Testis (tissue), 2 donors: ENCODE measurements at regions not wholly inside any gene's neighbourhood (a gene's known extent, or its start where the extent isn't known, plus 50 kb on each side); places are given as distances from the start of the nearest gene placed in this dataset.

Experiments used
- DNase-seq: peaks from one replicate; pipeline ENCODE4 v3.0.0-alpha.2; 2019
- H3K27ac ChIP-seq, 2 donors: fragments of 200-600 bp; sonication (generic); one replicate each; pipeline ENCODE4 v1.5.1; 2019
- H3K27me3 ChIP-seq: fragments of 200-600 bp; sonication (generic); one replicate; pipeline ENCODE4 v1.5.1; 2019
- H3K36me3 ChIP-seq: fragments of 200-600 bp; sonication (generic); one replicate; pipeline ENCODE4 v1.5.1; 2017; ENCODE audit warnings: low read depth; ENCODE audit errors: missing control alignments
- H3K4me1 ChIP-seq: fragments of 200-600 bp; sonication (generic); one replicate; pipeline ENCODE4 v1.5.1; 2019
- H3K4me3 ChIP-seq, 2 donors: fragments of 200-600 bp; sonication (generic); one replicate each; pipeline ENCODE4 v1.5.1; 2017 to 2019
- H3K9me3 ChIP-seq: fragments of 200-600 bp; sonication (generic); one replicate; pipeline ENCODE4 v1.5.1; 2017
- POLR2A ChIP-seq: fragments of 450-650 bp; IDR thresholded peaks from one replicate; pipeline ENCODE4 v1.6.1; 2017; ENCODE audit warnings: antibody characterized with exemption, mild to moderate bottlenecking, moderate library complexity
- WGBS, 2 donors: methylation state at CpG; one replicate each; pipeline ENCODE4 v1.1.5; 2018; 5-methylcytosine and 5-hydroxymethylcytosine counted together
- intact Hi-C: fragments of 100-400 bp; cut with DNase I; formaldehyde crosslinking; loops from one replicate; pipeline ENCODE4 v1.15.1; 2023; ENCODE audit warnings: low total_unique reads
- TF ChIP-seq, protein P1 (sequence below), 3 experiments: fragments of 450-650 bp in 2 of 3; fragments of 200-600 bp in 1 of 3; sonication (generic) in 1 of 3; IDR thresholded peaks; one replicate each; pipeline ENCODE4 v1.5.1; 2016 to 2019; ENCODE audit warnings: antibody characterized with exemption in 3 of 3, mild to moderate bottlenecking in 2 of 3, moderate library complexity in 1 of 3

DNA sequence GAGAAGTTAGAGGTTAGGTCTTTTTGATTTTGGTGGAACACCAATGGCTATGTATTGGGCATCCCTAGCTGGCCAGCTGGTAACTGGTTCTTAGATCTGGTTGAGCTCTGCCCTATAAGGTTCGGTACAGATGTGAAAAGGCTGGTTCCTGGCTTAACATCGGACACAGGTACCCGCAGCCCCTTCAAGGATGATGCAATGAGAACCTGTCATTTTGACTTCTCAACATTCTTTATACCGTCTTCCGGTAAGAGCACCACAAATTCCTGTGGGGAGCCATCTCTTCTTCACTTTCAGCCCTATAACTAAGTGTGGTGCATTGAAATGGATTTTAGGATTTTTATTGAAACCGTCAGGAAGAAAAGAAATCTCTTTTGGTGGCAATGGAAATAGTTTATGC, 222.8 kb downstream of the ADAMTS9 start:
- H3K36me3 ChIP-seq, result no peaks in the 10 kb centered on the region
- TF ChIP-seq, protein P1, sequence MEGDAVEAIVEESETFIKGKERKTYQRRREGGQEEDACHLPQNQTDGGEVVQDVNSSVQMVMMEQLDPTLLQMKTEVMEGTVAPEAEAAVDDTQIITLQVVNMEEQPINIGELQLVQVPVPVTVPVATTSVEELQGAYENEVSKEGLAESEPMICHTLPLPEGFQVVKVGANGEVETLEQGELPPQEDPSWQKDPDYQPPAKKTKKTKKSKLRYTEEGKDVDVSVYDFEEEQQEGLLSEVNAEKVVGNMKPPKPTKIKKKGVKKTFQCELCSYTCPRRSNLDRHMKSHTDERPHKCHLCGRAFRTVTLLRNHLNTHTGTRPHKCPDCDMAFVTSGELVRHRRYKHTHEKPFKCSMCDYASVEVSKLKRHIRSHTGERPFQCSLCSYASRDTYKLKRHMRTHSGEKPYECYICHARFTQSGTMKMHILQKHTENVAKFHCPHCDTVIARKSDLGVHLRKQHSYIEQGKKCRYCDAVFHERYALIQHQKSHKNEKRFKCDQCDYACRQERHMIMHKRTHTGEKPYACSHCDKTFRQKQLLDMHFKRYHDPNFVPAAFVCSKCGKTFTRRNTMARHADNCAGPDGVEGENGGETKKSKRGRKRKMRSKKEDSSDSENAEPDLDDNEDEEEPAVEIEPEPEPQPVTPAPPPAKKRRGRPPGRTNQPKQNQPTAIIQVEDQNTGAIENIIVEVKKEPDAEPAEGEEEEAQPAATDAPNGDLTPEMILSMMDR (IDR thresholded peaks at IDR 0.05), result no peak
- TF ChIP-seq POLR2A, result no peak
- H3K9me3 ChIP-seq, result no peaks in the 10 kb centered on the region
- no peaks in the 10 kb centered on the region for H3K4me1 ChIP-seq
- no peak overlapping the region for H3K27ac ChIP-seq
- H3K27me3 ChIP-seq, result no peaks in the 10 kb centered on the region
- H3K4me3 ChIP-seq, result no peak overlapping the region
- 94 to 97% methylated on average over 6 of the region's 6 CpGs for WGBS, 2 donors
- intact Hi-C loops, result no loop called here
- DNase-seq, result no peak

GRCh38 chr3:64463981-64464380, 223.8 kb downstream of the ADAMTS9 start:
- no peaks in the 10 kb centered on the region for H3K4me1 ChIP-seq
- 80 to 91% methylated on average over 4 of the region's 4 CpGs for WGBS, 2 donors
- no peaks in the 10 kb centered on the region for H3K36me3 ChIP-seq
- H3K9me3 ChIP-seq, result no peaks in the 10 kb centered on the region
- TF ChIP-seq, protein P1 (IDR thresholded peaks at IDR 0.05), result no peak
- no peak for TF ChIP-seq POLR2A
- H3K27me3 ChIP-seq, result no peaks in the 10 kb centered on the region
- intact Hi-C loops, result no loop called here
- no peak overlapping the region for H3K4me3 ChIP-seq
- H3K27ac ChIP-seq, result no peak overlapping the region
- DNase-seq, result no peak

DNA sequence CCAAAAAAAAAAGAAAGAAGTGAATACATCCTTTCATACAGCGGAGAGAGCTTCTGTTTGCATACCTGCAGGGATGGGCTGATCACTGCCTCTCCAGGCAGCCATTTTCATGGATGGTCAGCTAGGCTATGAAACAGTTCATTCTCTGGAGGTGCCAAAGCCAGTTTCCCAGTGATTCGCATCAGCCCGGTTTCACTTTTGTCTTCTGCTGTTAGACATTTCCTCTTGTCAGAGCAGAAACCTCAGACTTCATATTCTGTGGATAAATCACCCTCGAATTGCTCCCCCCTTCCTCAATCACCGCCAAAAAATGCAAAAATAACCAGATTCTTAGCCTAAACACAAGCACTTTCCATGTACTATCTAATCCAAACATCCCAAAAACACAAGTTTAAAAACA, 225.6 kb downstream of the ADAMTS9 start:
- 63 to 67% methylated on average over 5 of the region's 5 CpGs for WGBS, 2 donors
- intact Hi-C loops, result no loop called here

GRCh38 chr3:64460877-64461276, 226.9 kb downstream of the ADAMTS9 start:
- Histone ChIP-seq H3K9me3 (no peaks in the 10 kb centered on the region), H3K27me3 (no peaks in the 10 kb centered on the region), H3K4me1 (no peaks in the 10 kb centered on the region), H3K36me3 (no peaks in the 10 kb centered on the region), H3K27ac (no peak overlapping the region), H3K4me3 (no peak overlapping the region)
- WGBS, 2 donors, result 91 to 92% methylated on average over 5 of the region's 5 CpGs
- no peak for TF ChIP-seq POLR2A
- TF ChIP-seq, protein P1 (IDR thresholded peaks at IDR 0.05), result no peak
- DNase-seq, result no peak
- intact Hi-C loops, result no loop called here

More for the DNA sequence above, 225.6 kb downstream of the ADAMTS9 start:
- Histone ChIP-seq H3K27me3 (no peaks in the 10 kb centered on the region), H3K36me3 (no peaks in the 10 kb centered on the region), H3K27ac (no peak overlapping the region), H3K9me3 (no peaks in the 10 kb centered on the region), H3K4me3 (no peak overlapping the region), H3K4me1 (no peaks in the 10 kb centered on the region)
- no peak for DNase-seq
- no peak for TF ChIP-seq POLR2A
- TF ChIP-seq, protein P1 (IDR thresholded peaks at IDR 0.05), result no peak

- intact Hi-C loops, result no loop called here
- WGBS, 2 donors, result 72 to 74% methylated on average over 1 of the region's 1 CpG
- Histone ChIP-seq H3K4me3 (no peak overlapping the region), H3K9me3 (no peaks in the 10 kb centered on the region), H3K27ac (no peak overlapping the region), H3K27me3 (no peaks in the 10 kb centered on the region), H3K36me3 (no peaks in the 10 kb centered on the region), H3K4me1 (no peaks in the 10 kb centered on the region)
- TF ChIP-seq POLR2A, result no peak
- TF ChIP-seq, protein P1 (IDR thresholded peaks at IDR 0.05), result no peak
- DNase-seq, result no peak
These were observed 227.6 kb downstream of the ADAMTS9 start for GRCh38 chr3:64460141-64460730.
